ENCODE measurements at regions not wholly inside any gene's neighbourhood (a gene's known extent, or its start where the extent isn't known, plus 50 kb on each side); places are given as distances from the start of the nearest gene placed in this dataset.

DNA sequence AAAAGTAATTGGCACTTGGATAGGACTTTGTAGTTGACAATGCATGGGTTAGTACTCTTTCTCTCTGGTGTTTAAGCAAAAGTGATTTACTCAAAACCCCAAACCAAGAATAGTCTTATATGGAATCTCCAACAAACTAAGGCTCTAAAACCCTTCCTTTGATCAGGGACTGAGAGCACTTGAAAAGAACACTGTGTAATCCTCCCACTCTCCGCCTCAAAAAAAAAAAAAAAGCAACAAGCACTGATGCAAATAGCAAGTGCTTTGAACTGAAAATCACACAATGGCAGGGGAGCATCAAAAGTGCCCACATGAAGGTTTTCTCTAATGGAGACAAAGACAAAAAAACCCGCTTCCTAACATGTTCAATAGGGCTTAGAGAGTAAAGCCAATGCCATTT lies 467.9 kb upstream of the AUTS2 start:
- DNase-seq: no peak

DNA sequence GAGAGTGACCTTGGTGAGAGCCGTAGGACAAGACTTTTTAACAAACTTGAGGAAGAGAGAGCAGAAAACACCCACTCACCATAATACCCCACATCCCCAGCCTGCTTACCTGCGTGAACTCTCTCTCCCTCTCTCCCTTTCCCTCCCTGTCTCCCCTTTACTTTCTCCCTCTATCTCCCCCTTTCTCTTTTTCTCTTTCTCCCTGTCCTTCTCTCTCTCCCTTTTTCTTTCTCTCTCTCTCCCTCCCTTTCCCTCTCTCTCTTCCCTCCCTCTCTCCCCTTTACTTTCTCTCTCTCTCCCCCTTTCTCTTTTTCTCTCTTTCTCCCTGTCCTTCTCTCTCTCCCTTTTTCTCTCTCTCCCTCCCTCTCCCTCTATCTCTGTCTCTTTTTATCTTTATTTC lies 464.0 kb upstream of the AUTS2 start:
- no peak for DNase-seq

DNA sequence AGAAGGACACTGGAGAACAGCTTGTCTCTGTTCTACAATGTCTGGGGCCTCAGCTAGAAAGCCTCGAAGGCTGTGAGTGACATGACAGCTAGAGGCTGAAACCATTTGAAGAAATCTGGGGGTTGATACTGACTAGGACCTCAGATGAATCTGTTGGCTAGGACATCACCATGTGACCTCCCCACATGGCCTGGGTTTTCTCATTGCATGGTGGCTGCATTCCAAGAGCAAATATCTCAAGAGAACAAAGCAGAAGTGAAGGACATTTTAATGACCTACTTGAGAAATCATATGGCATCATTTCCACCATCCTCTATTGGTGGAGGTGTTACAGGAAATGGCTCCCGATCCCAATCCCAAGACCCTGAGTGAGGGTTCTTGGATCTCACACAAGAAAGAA lies 450.6 kb upstream of the AUTS2 start:
- no peak for DNase-seq

DNA sequence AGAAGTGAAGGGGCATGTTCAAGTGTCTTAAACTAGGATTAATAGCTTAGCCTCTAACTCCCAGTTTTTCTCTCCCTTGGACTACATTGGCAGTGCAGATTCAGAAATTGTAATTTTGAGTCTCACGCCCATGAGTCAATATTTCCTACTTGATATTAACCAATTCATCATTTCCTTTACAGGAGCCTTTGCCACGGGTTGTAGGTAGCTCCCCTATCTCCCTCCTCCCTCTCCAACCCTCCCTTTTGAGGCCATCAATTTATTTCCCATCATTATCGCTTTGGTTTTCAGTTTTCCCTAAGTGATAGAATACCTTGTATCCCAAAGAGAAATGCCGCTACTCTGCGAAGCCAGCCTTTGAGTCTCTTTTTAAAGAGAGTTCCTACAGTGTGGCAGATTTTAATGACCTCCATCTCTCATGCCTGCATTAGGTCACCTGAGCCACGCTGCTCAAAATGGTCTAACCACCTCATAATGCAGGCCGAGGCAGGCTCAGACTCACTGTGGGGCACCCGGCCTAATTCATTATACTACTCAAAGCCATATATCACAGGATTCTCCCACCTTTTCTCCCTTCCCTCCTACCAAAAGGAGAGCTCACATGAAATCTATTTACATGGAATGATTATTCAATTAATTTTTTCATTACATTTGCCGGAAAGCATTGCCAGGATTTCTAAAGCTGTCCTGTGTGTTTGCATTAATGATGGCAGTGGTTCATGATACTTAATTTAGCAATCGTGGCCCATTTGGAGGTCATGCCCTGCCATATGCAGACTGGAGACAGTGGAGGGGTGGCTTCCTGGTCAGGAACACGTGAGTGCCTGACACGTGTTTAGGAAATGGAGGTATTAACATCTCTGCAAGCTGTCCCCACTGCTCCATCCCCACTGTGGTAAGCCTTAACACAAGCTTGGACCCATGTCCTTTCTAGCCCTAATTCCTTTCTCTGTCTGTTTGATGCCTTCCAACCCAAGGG lies 448.2 kb upstream of the AUTS2 start:
- DNase-seq: no peak

DNA sequence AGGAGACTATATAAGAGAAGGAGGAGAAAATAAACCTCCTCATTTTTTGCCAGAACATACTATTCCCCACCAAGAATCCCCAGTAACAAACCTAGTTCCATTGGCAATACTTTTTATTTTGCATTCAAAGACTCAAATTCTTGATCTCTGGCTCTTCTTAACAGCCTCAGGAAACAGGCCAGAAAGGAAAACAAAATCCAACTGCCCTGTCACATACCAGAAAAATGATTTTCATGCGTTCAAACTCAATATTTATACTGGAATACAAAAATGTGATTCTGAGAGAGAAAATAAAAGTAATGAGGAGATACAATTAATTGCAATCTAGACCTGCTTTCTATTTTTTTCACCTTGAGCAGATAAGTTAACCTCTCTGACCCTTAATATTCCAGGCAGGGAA lies 435.9 kb upstream of the AUTS2 start:
- no peak for DNase-seq

DNA sequence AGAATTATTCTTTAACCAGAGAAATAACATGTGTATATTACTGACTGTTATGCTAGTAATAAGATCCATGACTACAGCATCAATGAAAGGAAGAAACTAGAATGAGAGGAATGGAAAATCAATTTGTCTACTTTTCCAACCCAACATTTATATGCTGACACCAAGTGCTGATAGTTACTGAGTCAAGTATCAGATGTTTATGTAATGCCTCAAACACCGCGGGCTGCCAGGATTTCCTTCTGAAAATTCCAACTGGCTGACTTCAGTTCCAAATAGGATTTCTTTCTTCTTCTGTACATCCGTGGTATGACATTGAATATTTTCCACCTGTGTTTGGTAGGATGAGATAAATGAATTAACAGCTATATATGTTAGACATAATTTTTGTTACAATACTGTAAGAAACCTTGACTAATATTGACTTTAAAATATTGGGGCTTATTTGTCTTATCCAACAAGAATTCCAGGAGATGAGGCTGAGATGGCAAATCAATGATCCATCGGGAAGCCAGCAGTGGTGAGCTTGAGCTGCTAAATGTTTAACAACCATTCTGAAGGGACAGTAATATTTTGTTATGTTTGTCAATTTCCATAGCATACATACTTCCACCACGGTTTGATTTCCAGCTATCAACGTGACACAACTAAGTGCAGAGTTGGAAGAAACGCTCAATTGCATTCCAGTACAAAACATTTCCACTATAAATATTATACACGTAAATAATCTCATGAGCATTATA lies 435.2 kb upstream of the AUTS2 start:
- no peak for DNase-seq

DNA sequence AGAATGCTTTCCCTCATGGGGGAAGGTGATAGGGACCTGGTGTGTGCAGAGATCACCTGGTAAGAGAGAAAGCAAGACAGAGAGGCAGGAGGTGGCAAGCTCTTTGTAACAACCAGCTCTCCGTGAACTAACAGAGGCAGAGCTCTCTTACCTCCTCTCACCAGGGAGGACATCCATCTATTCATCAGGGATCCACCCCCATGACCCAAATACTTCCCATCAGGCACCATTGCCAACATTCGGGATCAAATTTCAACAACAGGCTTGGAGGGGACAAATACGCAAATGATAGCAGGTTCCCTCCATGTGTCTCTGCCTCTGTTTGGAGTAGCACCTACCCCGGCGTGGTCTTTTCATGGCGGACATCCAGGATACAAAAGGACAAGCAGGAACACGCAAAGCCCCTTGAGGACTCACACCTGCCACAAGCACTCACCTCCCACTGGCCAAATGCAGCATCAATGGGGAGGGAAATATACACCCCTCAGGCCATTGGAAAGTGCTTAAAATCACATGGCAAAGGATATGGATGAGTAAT lies 431.2 kb upstream of the AUTS2 start:
- DNase-seq: peak; percentile 93

DNA sequence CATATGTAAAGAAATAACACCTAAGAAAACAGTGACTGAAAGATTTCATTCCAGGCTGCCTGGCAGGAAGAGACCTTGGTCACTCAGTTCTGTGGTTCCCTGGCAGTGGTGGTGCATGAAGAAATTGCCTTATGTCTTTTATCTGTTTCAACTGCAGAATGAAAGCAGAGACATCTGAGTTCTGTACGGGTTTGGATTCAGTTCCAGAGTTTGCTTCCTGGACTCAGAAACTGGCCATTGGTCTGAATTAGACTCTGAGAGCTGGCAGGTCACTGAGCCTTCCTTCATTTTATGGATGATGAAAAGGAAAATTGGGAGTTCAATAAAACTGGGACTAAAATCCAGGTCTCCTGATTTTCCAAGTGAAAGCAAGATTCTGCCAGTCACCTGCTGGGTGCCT lies 428.9 kb upstream of the AUTS2 start:
- DNase-seq: no peak

DNA sequence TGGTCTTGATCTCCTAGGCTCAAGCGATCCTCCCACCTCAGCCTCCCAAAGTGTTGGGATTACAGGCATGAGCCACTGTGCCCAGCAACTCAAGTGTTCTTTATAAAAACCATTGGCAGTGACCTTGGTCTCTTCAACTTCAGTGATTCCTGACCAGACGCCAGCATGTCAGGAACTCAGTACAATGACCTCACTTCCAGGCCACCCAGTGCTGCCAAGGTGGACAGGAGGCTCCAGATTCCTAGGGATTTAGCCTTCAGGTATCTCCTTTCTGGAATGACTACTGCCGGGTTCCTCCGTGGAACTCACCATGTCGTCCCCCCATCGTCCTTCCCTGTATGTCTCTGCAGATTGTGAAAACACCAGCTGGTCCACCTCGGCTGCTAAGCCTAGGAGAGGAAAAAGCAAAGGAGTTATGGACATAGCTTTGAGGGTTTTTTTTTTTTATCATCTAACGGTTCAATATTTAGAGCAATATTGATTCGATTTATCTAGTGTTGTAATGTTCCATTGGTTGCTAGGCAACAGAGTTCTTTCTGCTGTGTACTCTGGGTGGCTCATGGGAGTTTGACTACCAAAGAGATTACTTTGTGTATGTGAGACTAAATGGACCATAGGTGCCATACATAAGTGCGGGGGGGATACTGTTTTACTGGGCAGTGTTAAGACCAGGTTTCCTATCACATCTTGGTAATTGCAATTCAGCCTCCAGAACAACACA lies 425.8 kb upstream of the AUTS2 start:
- DNase-seq: no peak

DNA sequence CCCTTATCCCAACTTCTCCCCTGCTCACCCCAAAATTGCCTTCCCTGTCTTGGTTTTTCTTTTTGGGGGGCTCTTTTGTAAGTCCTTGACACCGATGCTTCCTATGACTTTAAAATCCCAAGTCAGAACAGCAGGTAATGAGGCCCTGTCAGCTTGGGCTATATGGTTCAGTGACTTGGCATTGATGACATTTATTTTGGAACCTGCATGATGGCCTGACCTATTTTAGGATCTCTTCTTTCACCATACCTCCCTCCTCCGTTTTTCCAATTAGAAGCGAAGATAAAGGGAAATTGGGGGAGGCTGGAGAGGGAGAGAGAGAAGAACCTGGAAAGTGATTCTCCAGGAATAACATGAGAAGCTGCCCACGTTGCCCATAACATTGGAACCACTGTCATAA lies 424.9 kb upstream of the AUTS2 start:
- no peak for DNase-seq

DNA sequence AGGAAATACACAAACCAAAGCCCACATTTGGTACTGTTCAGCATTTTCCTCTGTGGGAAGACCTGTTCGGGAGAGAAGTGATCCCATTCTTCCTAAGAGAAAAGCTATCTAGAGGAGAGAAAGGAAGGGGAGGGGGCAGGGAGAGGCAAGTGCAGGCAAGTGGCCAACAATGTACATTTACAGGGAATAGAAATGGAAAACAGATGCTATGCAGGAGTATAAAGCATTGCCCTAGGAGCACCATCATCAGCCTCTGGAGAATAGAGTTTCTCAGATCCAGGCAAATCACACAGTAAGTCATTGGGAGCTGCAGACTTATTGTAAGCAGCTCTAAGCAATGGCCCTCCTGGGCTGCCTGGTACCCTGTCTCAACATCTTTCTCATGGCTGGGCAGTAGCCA lies 424.4 kb upstream of the AUTS2 start:
- no peak for DNase-seq

DNA sequence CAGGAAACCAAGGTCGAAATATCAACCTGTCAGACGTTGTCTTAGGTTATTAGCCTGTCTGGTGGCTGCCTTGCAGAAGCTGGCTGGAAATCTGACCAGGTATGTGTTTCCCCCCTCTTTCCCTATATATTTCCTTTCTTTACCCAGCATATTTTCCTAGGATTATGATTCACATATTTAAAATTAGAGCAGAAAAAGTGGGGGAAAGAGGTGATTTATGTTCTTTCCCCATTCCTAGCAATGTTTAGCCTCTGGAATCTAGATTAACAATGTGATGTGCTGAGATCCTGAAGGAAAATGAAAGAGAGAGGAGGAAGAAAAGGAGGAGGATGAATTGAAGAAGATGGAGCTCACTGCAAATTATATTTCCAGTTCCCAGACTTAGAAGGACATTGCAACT lies 421.4 kb upstream of the AUTS2 start:
- DNase-seq: no peak

DNA sequence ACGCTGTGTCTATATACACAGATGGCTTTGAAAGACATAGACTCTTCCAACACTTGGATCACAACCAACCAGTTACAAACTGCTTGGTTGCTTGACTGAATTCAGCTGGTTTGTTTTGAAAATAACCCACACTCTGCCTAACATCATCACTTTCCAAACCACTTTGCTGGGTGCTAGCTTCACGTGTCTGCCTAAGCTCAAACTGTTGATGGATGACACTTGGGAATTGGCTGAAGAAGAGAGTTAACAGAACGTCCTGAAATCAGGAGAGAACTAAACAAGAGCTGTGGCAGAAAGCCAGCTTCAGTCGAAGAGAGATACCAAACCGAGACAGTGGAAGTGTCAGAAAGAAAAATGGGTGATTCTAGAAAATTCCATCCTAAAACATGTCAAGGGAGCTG lies 420.8 kb upstream of the AUTS2 start:
- DNase-seq: no peak

DNA sequence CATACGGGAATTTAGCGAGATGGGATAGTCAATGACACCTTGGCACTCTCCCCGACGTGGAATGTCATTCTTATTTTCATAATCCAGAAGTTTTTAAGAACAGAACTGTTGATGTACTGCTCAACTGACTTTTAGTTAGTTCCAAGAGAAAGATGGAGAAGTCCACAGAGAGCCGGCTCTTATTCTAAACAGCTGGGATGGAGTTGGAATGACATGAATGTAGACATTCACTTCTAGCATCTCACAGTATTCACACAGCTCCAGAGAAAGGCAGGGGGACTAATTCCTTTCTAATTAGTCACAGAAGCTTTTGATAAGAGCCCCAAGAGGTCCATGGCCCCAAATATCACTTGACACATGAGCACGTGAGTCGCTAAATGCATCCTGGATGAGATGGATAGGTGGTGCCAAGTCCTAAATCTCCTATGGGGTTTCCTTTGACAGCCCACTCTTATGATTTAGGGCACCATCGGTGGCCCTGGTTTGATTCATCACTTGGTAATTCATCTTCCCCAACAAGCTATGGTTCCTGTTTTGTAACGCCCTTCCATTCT lies 420.3 kb upstream of the AUTS2 start:
- DNase-seq: no peak

DNA sequence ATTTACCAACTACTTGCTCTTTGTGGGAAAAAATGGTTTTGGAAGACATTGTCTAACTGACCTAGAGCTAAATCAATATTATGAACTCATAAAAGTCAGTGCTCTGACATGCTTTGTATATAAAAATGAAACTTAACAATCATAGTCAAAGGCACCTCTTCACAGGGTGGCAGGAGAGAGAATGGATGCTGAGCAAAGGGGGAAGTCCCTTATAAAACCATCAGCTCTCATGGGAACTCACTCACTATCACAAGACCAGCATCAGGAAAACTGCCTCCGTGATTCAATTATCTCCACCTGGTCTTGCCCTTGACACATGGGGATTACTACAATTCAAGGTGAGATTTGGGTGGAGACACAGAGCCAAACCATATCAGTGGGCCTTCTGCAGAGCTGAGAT lies 417.6 kb upstream of the AUTS2 start:
- DNase-seq: no peak

DNA sequence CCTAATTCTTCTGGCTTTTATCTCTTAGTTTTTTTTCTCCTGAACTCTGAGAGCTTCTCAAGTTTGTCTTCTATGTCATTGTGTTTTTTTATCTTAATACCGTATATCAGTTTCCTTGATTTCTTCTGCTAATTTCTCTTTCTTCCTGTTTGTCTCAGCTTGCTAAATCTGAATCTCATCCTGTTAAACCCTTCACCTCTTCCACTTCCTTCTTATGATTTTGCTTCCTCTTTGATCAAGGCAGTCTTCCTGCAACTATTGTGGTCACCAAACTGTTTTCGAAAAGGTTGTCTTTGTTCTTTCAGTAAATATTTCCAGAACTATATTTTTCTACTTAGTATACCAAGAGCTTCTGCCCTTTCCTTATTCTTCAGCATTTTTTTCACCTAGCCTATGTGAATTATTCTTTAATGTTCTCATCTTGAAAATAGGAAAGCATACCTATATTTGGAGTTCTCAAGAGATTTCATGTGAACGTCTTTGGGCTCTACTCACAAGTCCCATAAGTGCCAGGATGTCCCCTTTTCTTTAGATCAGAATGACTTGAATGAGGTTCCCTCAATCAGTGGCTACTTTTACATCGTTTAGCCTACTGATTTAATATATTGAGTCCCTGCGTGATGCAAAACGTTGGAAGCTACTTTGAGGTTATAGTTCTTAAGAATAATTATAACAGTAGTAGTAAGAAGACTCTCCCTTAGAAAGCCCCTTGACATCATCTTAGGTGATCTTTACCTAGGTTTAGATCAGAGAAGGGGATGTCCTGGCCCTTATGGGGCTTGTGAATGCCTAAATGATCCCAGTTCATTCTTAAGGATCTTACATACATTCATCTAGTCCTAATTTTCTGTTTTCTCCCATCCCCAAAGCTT lies 415.4 kb upstream of the AUTS2 start:
- no peak for DNase-seq

DNA sequence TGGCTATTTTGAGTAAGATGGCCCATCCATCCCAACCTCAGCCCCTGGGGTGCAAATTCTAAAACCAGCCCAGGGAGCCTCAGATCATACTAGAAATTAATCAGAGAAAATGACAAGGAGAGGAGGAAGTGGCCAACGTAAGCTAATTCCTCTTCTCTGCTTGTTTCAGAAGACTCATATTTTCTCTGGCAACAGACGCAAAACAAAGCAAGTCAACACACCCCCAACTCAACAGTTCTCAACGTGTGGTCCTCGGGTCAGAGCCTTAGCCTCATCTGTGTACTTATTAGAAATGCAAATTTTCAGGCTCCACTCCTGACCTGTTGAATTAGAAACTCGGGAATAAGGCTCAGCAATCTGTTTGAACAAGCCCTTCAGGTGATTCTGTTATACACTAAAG lies 413.9 kb upstream of the AUTS2 start:
- DNase-seq: no peak

DNA sequence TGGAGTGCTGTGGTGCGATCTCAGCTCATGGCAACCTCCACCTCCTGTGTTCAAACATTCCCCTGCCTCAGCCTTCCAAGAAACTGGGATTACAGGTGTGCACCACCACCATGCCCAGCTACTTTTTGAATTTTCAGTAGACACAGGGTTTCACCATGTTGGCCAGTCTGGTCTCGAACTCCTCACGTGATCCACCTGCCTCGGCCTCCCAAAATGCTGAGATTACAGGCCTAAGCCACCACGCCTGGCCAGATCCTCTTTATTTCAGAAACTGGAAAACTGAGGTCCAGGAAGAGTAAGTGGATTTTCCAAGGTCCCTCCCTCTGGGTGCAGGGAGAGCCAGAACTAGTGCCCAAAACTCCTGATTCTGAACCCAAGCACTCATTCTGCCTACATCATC lies 413.1 kb upstream of the AUTS2 start:
- DNase-seq: no peak

DNA sequence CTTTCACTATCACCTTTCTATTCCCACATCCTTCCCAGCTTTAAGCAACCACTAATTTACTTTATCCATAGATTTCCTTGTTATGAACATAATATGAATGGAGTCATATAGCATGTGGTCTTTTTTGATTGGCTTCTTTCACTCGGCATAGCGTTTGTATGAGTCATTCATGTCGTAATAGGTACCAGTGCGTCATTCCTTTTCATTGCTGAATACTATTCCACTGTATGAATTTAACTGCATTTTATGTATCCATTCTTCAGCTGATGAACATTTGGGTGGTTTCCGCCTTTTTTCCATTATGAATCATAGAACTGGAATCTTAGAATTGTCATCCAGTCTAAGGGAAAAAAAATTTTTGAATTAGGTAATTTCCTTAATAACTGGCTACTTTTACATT lies 411.3 kb upstream of the AUTS2 start:
- no peak for DNase-seq

DNA sequence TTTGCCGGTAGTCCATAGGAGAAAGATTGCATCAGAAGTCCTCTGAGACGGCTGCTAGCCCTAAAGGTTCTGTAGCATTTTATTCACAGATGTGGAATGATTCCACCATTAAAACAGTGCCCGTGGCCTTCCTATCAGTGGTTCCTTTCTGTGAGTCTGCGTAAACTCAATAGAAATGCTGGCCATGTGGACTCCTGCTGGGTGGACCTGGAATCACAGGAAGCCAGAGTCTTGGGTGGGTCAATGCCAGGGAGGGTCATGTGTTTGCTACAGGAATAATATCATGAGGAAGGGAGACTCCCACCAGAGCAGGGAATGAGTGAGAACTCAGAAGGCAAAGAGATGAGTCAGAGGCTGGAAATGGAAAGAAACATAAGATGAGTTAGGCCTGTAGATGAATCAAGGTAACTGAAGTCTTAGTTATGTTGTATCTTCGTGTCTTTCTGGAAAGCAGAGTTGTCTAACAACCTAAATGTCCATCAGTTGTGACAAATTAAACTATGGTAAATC lies 410.4 kb upstream of the AUTS2 start:
- no peak for DNase-seq

DNA sequence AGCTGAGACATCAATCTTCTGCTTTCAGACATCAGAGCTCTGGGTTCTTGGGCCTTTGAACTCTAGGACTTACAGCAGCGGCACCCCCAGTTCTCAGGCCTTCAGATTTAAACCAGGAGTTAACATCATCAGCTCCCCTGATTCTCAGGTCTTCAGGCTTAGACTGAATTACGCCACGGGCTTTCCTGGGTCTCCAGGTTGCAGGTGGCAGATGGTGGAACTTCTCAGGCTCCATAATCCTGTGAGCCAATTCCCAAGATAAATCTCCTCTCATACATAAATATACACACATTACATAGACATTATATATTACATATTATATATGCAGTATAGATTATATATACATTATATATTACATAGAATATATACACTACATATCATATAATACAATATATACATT lies 408.9 kb upstream of the AUTS2 start:
- no peak for DNase-seq

DNA sequence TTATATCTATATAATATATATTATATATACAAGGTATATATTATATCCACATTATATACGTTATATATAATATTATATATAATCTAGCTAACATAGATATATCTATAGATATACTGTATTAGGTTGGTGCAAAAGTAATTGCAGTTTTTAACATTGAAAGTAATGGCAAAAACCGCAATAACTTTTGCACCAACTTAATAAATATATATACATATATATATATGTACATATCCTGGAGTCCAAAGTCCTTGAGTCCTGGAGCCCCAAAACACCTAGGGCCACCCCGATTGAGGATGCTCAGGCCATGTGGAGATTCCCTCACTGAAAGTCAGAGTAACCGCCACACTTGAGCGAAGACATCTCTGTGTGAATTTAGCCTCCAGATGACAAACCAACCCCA lies 408.2 kb upstream of the AUTS2 start:
- no peak for DNase-seq
